Mucosa of stomach (tissue), 1 donor: ENCODE measurements at regions not wholly inside any gene's neighbourhood (a gene's known extent, or its start where the extent isn't known, plus 50 kb on each side); places are given as distances from the start of the nearest gene placed in this dataset.

Experiments
- H3K27me3 ChIP-seq: one replicate; pipeline ENCODE4 v1.7.0; 2013; ENCODE audit warnings: mild to moderate bottlenecking, low read length; ENCODE audit not compliant: control insufficient read depth, insufficient read depth
- H3K36me3 ChIP-seq: one replicate; pipeline ENCODE4 v1.7.0; 2013; ENCODE audit warnings: low read length; ENCODE audit not compliant: control insufficient read depth, insufficient read depth
- H3K4me1 ChIP-seq: one replicate; pipeline ENCODE4 v1.7.0; 2013; ENCODE audit warnings: mild to moderate bottlenecking, low read length; ENCODE audit not compliant: control insufficient read depth, insufficient read depth
- H3K4me3 ChIP-seq: one replicate; pipeline ENCODE4 v1.7.0; 2013; ENCODE audit warnings: low read length
- H3K9ac ChIP-seq: one replicate; pipeline ENCODE4 v1.7.0; 2013; ENCODE audit warnings: mild to moderate bottlenecking, low read length, moderate library complexity
- H3K9me3 ChIP-seq: one replicate; pipeline ENCODE4 v1.7.0; 2013; ENCODE audit warnings: mild to moderate bottlenecking, low read length, moderate library complexity; ENCODE audit not compliant: control insufficient read depth
- donor health status: Pancreatic carcinoma.

DNA sequence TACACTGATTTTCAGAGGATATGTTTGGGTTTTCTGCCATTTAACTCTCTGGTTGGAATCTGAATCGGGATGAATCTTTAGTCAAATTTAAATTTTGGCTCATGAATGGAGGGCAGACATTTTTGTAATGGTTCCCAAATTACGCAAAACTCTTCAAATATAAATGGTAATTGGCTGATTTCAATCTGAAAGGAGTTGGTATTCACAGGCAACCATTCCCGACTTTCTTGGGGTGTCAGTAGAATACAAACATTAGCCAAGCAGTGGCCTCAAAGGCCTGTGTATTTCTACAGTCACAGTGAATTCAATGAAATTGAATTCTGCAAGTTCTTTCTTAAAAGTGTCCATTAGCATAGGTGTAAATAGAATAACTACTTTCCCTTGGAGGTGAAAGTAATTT lies 668.8 kb upstream of the PRKX start:
- Histone ChIP-seq H3K9me3 (no peaks in the 10 kb centered on the region), H3K9ac (no peak overlapping the region), H3K4me1 (no peaks in the 10 kb centered on the region), H3K27me3 (no peaks in the 10 kb centered on the region), H3K4me3 (no peak overlapping the region), H3K36me3 (no peaks in the 10 kb centered on the region)

DNA sequence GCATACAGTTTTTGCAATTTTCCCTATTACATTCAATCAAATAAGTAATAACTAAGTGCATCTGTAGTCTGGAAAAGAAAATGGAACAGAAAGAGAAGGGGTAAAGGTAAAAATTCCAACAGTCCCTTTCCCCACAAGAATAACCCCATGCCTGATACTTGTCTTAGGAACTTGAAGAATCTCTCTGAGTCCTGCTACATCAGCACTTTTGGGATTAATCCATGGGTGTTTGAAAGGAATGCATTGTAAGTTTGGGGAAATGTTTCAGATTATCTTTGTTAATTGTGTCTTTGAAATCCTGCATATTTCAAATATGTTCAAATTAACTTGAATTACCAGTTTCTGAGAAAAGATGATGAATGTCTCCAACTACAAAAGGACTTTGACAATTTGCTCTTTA lies 667.3 kb upstream of the PRKX start:
- no peak overlapping the region for H3K9ac ChIP-seq
- no peaks in the 10 kb centered on the region for H3K27me3 ChIP-seq
- no peaks in the 10 kb centered on the region for H3K36me3 ChIP-seq
- no peak overlapping the region for H3K4me3 ChIP-seq
- no peaks in the 10 kb centered on the region for H3K9me3 ChIP-seq
- no peaks in the 10 kb centered on the region for H3K4me1 ChIP-seq

DNA sequence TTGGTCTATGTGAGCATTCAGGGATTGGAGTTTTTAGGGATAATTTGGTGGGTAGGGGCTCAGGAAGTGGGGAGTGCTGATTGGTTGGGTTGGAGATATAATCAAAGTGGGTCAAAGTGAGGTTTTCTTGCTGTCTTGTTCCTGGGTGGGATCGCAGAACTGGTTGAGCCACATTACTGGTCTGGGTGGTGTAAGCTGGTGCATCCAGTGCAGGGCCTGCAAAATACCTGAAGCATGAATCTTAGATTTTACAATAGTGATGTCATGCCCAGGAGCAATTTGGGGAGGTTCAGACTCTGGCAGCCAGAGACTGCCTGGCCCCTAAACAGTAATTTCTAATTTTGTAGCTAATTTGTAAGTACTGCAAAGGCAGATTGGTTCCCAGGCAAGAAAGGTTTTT lies 665.6 kb upstream of the PRKX start:
- H3K9me3 ChIP-seq = no peaks in the 10 kb centered on the region
- H3K9ac ChIP-seq = no peak overlapping the region
- H3K4me3 ChIP-seq = no peak overlapping the region
- no peaks in the 10 kb centered on the region for H3K36me3 ChIP-seq
- no peaks in the 10 kb centered on the region for H3K27me3 ChIP-seq
- H3K4me1 ChIP-seq = no peaks in the 10 kb centered on the region

DNA sequence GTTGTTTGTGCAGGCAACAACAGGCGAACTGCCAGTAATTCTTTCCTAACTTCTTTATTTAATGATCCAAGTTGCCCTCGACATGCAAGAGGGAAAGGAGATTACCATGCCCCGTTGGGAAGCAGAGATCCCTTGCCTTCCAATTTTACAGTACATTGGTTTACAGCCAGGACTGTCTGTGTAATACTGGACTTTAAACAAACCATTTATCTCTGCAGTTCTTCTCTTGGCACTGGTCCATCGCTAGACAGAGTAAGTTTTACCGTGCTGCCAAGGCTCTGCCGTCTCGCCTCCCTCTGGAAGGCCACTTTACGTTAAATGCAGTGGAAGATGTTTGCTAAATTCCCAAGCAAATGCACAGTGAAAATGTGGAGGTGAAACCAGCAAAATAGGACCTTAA lies 660.3 kb upstream of the PRKX start:
- Histone ChIP-seq H3K4me3 (no peak overlapping the region), H3K9ac (no peak overlapping the region), H3K9me3 (no peaks in the 10 kb centered on the region), H3K4me1 (no peaks in the 10 kb centered on the region), H3K27me3 (no peaks in the 10 kb centered on the region), H3K36me3 (no peaks in the 10 kb centered on the region)

DNA sequence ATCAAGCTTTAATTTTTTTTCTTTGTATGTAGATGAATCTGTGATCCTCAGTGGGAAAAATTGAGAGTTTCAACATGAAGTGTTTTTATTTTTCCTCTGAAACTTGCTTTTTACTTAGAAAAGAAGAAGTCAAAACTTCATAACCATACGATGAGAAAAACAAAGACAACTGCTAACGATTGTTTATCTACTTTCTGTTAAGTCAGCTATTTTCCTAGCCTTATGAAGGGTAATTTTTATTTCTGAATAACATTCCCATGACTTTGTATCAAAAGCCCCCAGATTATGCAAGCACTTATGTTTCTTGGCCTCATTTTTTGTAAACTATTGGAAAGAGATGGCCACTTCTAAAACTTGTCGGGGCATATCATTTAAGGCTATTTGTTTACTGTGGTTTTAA lies 645.1 kb upstream of the PRKX start:
- Histone ChIP-seq H3K4me1 (no peaks in the 10 kb centered on the region), H3K36me3 (no peaks in the 10 kb centered on the region), H3K9ac (no peak overlapping the region), H3K9me3 (no peaks in the 10 kb centered on the region), H3K4me3 (no peak overlapping the region), H3K27me3 (no peaks in the 10 kb centered on the region)

DNA sequence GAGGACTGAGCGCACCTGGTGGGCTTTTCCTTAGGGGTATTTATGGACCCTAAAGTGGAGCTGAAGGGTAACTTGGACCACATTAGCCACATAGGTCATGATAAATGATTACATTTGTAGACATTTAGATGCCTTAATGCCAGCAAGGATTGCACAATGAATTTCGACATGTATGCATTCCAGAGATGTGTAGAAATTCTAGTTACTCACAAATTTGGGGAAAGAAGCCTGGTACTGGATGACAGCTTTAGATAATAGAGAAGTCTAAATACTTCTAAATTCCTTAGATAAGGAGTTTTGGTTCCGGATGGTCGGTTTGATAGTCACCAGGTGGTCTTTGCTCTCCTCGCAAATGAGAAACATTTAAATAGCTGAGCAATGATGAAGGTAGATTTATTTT lies 609.5 kb upstream of the PRKX start:
- Histone ChIP-seq H3K4me3 (no peak overlapping the region), H3K36me3 (no peaks in the 10 kb centered on the region), H3K27me3 (no peaks in the 10 kb centered on the region), H3K9ac (no peak overlapping the region), H3K9me3 (no peaks in the 10 kb centered on the region), H3K4me1 (no peaks in the 10 kb centered on the region)

DNA sequence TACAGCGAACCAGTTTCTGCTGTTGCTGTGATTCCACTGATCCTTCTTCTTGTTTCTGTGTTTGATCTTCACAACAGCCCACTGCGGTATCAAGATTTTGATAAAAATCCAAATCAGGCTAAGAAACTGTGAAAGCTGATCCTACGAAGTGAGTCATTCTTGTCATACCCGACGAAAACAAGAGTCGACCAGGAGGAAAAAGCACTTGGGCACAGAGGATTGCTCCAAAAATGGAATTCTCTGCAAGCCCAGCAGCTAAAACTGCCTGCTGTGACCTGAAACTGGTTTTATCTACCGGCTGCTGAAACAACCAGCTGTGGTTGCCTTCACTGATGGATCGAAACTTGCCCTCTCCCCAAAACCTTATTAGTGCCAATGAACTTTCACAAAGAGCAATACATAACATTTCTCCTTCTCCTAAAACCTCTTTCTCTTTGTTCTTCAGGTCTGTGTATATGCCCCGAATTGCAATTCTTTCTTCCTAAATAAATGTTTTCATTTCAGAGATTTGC lies 607.0 kb upstream of the PRKX start:
- Histone ChIP-seq H3K9me3 (no peaks in the 10 kb centered on the region), H3K9ac (no peak overlapping the region)

DNA sequence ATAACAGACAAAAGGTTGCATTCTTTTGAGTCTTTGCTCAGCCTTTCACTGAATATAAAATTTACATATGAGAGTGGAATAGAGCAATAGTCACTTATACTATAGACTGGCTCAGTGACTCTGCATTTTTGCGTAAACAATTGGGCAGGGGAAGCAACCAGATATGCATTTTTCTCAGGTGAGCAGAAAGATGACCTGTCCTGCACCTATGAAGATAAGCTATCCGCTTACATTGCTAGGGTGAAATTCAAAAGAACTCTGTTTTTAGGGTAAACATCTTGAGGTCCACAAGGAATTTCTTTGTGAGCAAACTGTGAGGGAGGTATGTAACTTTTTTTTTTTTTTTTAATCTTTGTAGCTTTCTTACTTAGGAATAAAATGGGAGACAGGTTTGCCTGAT lies 602.4 kb upstream of the PRKX start:
- Histone ChIP-seq H3K36me3 (no peaks in the 10 kb centered on the region), H3K9ac (no peak overlapping the region), H3K4me3 (no peak overlapping the region), H3K4me1 (no peaks in the 10 kb centered on the region), H3K9me3 (no peaks in the 10 kb centered on the region), H3K27me3 (no peaks in the 10 kb centered on the region)

More for the DNA sequence above, 607.0 kb upstream of the PRKX start:
- H3K36me3 ChIP-seq = no peaks in the 10 kb centered on the region
- no peaks in the 10 kb centered on the region for H3K27me3 ChIP-seq
- H3K4me1 ChIP-seq = no peaks in the 10 kb centered on the region
- H3K4me3 ChIP-seq = no peak overlapping the region

- H3K9ac ChIP-seq = no peak overlapping the region
- H3K9me3 ChIP-seq = no peaks in the 10 kb centered on the region
- H3K4me3 ChIP-seq = no peak overlapping the region
- no peaks in the 10 kb centered on the region for H3K4me1 ChIP-seq
- H3K27me3 ChIP-seq = no peaks in the 10 kb centered on the region
- H3K36me3 ChIP-seq = no peaks in the 10 kb centered on the region
These were observed 601.1 kb upstream of the PRKX start for GRCh38 chrX:4314586-4314985.

DNA sequence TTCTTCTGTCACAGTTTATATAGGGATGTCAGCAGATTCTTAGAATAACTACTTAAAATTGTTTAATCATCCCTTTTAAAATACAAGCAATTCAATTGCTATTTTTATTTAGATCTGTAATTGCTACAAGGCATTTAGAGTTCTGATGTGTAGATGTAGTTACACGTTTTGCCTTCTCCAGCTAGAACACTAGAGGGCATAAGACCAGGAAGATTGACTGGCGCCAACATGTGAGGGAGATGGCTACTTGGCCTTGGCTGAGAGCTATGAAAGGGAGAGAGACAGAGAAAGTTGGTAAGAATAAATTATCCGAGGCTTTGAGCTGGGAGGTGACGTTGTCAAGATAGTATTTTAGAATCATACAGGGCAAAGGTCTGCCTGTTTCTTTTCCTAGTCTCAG lies 563.7 kb upstream of the PRKX start:
- Histone ChIP-seq H3K4me3 (no peak overlapping the region), H3K9ac (no peak overlapping the region), H3K27me3 (no peaks in the 10 kb centered on the region), H3K36me3 (no peaks in the 10 kb centered on the region), H3K9me3 (no peaks in the 10 kb centered on the region), H3K4me1 (no peaks in the 10 kb centered on the region)

DNA sequence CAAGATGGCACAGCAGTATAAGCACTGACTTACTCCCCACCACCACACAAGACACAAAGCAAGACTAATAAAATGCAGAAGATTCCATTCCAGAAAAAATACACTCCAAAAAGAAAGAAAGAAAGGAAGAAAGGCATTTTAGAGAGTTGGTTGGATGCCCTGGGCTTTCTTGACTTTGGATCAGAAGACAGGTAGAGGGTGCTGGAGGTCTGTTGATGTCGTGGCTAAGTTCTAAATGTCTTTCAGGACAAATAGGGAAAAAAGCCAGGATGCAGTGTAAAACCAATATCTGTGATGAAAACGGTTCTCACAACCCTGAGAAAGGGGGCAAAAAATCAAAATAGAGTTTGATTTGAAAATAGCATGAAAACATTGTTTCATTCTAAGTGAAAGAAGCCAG lies 555.2 kb upstream of the PRKX start:
- no peaks in the 10 kb centered on the region for H3K9me3 ChIP-seq
- no peak overlapping the region for H3K9ac ChIP-seq
- no peaks in the 10 kb centered on the region for H3K27me3 ChIP-seq
- no peaks in the 10 kb centered on the region for H3K4me1 ChIP-seq
- H3K36me3 ChIP-seq = no peaks in the 10 kb centered on the region
- no peak overlapping the region for H3K4me3 ChIP-seq

DNA sequence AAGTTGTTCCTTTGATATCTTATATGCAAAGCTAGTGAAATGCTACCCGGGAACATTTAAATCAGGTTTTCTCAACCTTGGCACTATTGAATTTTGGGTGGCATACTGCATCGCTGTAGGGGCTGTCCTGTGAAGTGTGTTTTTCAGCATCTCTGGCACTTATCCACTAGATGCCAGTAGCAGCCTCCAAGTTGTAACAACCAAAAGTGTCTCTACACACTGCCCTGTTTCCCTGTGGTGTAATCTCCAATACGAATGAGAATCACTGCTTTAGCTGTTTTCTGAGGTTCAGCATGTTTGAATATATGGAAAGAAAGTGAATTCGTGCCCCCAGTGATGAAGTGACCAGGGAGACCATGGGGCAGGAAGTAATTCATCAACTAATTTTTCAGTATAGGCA lies 551.6 kb upstream of the PRKX start:
- no peaks in the 10 kb centered on the region for H3K27me3 ChIP-seq
- no peaks in the 10 kb centered on the region for H3K9me3 ChIP-seq
- no peak overlapping the region for H3K9ac ChIP-seq
- no peaks in the 10 kb centered on the region for H3K36me3 ChIP-seq
- no peaks in the 10 kb centered on the region for H3K4me1 ChIP-seq
- H3K4me3 ChIP-seq = no peak overlapping the region

- no peaks in the 10 kb centered on the region for H3K4me1 ChIP-seq
- no peak overlapping the region for H3K9ac ChIP-seq
- no peak overlapping the region for H3K4me3 ChIP-seq
- H3K9me3 ChIP-seq = no peaks in the 10 kb centered on the region
- no peaks in the 10 kb centered on the region for H3K36me3 ChIP-seq
- no peaks in the 10 kb centered on the region for H3K27me3 ChIP-seq
These were observed 549.8 kb upstream of the PRKX start for GRCh38 chrX:4263030-4263803.
